ENCODE measurements at regions not wholly inside any gene's neighbourhood (a gene's known extent, or its start where the extent isn't known, plus 50 kb on each side); places are given as distances from the start of the nearest gene placed in this dataset.

- no peak for DNase-seq (ENCODE audit: low read depth in 2 of 2)
Measured at GRCh38 chr1:2933431-2934155, 87.7 kb upstream of the ACTRT2 start.

GRCh38 chr1:2934156-2934540 lies 87.1 kb upstream of the ACTRT2 start:
- no peak for DNase-seq (ENCODE audit: low read depth in 2 of 2)

GRCh38 chr1:2934642-2935081 lies 86.6 kb upstream of the ACTRT2 start:
- no peak for DNase-seq (ENCODE audit: low read depth in 2 of 2)

- no peak for DNase-seq (ENCODE audit: low read depth in 2 of 2)
Measured at GRCh38 chr1:2935184-2935583, 86.1 kb upstream of the ACTRT2 start.

GRCh38 chr1:2935751-2936390 lies 85.4 kb upstream of the ACTRT2 start:
- DNase-seq (ENCODE audit: low read depth in 2 of 2): no peak

GRCh38 chr1:2936559-2937515 lies 84.4 kb upstream of the ACTRT2 start:
- no peak for DNase-seq (ENCODE audit: low read depth in 2 of 2)

GRCh38 chr1:2937805-2938204 lies 83.5 kb upstream of the ACTRT2 start:
- DNase-seq (ENCODE audit: low read depth in 2 of 2): no peak

- DNase-seq (ENCODE audit: low read depth in 2 of 2): no peak
Measured at GRCh38 chr1:2939041-2939552, 82.2 kb upstream of the ACTRT2 start.

GRCh38 chr1:2940178-2940577 lies 81.1 kb upstream of the ACTRT2 start:
- no peak for DNase-seq (ENCODE audit: low read depth in 2 of 2)

- no peak for DNase-seq (ENCODE audit: low read depth in 2 of 2)
Measured at GRCh38 chr1:2941040-2941439, 80.2 kb upstream of the ACTRT2 start.

GRCh38 chr1:2941907-2942306 lies 79.4 kb upstream of the ACTRT2 start:
- DNase-seq (ENCODE audit: low read depth in 2 of 2): no peak

- DNase-seq (ENCODE audit: low read depth in 2 of 2): no peak
Measured at GRCh38 chr1:2942410-2942809, 78.9 kb upstream of the ACTRT2 start.

- no peak for DNase-seq (ENCODE audit: low read depth in 2 of 2)
Measured at GRCh38 chr1:2943686-2944260, 77.5 kb upstream of the ACTRT2 start.

GRCh38 chr1:2944705-2945104 lies 76.6 kb upstream of the ACTRT2 start:
- no peak for DNase-seq (ENCODE audit: low read depth in 2 of 2)

GRCh38 chr1:2945821-2946231 lies 75.4 kb upstream of the ACTRT2 start:
- DNase-seq (ENCODE audit: low read depth in 2 of 2): no peak

- DNase-seq (ENCODE audit: low read depth in 2 of 2): no peak
Measured at GRCh38 chr1:2946291-2946690, 75.0 kb upstream of the ACTRT2 start.

- no peak for DNase-seq (ENCODE audit: low read depth in 2 of 2)
Measured at GRCh38 chr1:2946999-2947690, 74.1 kb upstream of the ACTRT2 start.

- no peak for DNase-seq (ENCODE audit: low read depth in 2 of 2)
Measured at GRCh38 chr1:2948001-2948750, 73.1 kb upstream of the ACTRT2 start.

GRCh38 chr1:2948751-2949680 lies 72.3 kb upstream of the ACTRT2 start:
- DNase-seq (ENCODE audit: low read depth in 2 of 2): no peak
